GM18502 (cell line): ENCODE measurements at regions not wholly inside any gene's neighbourhood (a gene's known extent, or its start where the extent isn't known, plus 50 kb on each side); places are given as distances from the start of the nearest gene placed in this dataset.

ENCODE experiments used
- ATAC-seq: cut with Tn5 transposase; IDR thresholded peaks from one replicate; pipeline ENCODE4 v1.9.1; 2021; ENCODE audit warnings: mild to moderate bottlenecking; ENCODE audit not compliant: unreplicated experiment, poor library complexity

DNA sequence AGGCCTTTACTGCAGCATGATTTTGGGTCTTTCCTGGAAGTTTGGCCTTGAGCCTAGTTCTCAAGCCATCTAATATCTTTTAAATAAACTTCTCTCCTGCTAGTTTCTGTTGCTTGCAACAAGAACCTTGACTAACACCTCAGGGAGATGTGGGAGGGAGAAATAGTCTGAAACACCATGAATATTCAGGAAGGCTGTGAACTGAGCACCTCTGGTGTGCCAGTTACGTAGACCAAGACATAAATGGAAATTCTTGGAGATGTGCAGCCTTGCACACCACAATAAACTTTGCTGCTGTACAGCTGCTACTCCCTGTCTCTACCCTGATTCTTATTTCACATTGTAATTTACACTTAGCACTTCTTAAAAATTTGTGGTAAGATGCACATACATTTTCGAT is 86.9 kb upstream of the SPATA13 start:
- ATAC-seq = no peak

DNA sequence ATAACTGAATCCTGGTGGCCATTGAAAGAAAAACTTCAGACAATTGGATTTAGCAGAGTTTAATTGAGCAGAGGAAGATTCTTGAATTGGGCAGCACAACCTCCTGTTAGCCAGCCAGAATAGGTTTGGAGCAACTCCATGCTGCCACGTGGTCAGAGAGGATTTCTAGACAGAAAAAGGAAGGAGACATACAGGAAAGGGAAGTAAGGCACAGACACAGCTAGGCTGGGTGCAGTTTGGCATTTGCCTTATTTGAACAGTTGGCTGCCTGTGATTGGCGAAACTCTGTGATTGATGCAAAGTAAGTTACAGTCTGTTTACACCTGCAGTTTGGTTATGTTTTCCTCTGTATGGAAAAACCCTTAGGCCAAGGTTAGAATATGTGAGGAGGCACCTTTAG is 85.8 kb upstream of the SPATA13 start:
- no peak for ATAC-seq

DNA sequence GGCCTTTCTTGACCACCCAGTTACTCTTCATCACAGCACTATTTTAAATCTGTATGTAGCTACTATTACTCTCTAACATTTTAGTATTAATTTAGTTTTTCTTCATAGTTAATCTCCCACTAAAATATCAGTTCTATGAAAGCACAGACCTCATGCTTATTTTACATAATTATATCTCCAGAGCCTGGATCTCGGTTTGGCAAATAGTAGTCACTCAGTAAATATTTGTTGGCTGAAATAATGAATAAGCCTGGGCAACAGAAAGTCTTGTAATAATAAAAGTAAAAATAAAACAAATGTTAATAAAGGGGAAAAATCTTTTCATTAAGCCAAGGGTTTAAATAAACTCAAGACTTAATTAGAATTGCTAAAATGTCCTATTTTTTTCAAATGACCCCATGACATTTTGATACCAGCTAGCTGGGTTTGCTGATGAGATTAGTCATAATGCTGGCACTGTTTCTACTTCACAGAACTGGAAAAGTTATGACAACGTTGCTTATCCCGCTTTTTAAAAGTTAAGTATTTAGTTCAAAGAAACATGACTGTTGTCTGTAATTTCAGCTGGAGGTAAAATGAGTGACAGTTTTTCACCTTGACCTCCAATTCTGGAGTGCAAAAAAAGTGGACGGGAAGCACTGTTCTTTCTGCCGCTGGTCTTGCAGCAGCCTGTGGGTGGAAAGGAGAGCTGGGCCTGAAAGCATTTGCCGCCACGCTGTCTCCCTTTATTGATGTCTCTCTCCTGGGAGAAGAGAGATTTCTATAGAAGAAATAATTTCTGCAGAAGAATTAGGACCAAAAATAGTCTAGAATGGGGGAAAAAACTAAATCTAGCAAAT is 85.2 kb upstream of the SPATA13 start:
- no peak for ATAC-seq

DNA sequence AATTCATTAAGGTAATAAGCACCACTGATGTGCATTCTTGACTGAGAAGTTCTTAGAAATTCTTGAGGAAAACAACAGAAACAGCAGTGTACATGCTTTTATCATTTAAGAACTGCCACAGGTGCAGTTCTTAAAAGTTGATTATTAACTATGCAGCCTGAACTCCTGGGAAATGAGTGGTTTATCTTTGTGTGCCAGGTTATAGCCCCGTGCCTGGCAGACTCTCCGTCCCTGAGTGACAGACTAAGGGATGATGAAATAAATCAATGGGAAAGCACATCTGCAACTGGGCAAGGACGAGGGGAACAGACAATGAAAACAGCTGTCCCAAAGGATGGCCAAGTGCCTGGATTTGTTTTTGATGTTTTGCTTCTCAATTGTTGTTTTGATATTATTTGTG is 84.4 kb upstream of the SPATA13 start:
- ATAC-seq = no peak

DNA sequence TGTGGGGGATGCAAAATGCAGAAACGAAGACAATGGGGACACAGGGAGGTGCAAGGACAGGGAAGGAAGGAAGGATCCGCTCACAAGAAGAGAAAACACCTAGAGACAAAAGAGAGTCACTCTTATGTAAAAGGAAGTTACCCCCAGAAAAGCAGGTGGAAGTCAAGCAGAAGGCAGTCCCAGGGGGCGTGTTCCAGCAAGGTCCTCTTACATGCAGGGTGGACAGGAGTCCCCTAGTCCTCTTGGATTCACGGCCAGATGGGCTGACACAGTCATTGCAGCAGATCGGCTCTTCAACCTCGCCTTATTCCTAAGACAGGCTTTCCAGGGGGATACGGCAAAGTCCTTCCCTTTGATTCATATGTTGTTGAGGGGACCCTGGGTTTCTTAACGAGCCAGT is 83.9 kb upstream of the SPATA13 start:
- ATAC-seq = no peak

DNA sequence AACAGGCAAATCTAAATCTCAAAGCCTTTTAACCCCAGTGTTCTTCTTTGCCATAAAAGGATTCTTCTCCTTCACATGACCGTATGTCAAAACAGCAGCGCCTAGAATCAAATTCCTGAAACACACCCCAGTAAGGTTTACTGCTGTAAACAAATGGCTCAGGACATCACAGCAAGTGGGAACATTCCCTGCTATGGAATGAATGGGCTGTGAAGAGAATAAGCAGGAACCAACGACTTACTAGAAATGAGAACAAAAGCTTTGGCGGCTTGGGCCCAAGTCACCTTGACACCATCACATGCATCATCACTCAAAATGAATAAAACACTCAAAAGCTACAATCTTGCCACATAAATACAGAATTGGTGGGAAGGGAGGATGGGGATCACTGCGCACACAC is 80.4 kb upstream of the SPATA13 start:
- no peak for ATAC-seq

DNA sequence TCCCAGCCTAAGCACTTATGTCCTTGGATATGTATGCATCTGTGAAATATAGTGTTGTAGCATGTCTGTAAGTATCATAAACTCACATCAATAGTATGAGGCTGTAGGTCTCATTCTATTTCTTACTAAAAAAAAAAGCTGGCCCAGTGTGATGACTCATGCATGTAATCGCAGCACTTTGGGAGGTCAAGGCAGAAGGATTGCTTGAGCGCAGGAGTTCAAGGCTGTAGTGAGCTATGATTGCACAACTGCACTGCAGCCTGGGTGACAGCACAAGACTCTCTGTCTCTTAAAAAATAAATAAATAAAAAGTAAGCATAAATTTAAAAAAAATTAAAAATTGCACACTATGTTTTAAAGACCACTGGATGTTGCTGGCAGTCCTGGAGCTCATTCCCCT is 79.1 kb upstream of the SPATA13 start:
- ATAC-seq = no peak

DNA sequence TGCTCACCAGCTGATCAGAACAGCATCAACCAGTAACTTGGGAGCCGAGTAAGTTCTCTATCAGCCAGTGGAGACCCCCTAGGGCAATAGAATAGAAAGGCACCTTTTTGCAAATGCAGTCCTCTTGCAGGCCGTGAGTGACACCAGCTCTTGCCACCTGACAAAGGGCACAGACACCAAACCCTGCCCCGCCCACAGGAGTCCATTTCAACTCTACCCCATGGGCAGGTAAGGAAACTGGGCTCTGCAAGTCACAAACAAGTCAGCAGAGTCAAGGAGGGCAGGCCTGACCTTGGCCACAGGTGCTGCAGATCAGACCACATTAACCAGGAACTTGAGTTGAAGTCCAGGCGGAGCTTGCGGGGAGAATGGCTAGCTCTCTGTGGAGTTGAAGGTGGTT is 77.4 kb upstream of the SPATA13 start:
- ATAC-seq = no peak

DNA sequence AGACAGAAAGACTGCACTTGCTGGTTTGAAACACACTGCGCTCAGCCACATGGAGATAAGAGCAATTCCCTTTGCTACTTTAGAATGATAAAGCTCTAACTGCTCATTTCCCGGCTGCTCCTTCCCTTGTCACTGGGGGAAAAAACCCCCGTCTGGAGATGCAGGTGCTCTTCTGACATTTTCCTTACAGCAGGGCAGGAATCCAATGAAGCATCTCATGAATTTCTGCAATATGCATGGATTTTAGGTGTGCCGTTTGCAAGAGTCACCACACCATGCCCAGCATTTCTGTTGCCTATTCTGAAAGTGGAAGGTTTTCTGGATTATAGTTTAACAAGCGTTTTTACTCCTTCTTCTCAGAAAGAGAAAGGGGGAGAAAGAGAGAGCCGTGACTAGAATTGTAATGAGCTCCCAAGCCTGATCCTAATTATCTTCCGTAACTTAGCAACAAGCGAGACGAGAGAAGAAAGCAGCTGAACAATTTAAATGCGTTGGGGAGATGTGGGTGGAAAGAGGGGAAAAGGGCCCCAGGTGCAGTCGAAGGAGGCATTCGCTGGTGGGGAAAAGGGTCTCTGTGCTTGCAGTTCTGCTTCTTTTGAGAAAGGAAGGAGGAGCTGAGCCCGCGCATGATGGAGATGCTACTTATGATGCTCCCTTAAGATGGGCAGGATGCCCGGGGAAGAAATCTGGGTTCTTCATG is 76.6 kb upstream of the SPATA13 start:
- no peak for ATAC-seq

DNA sequence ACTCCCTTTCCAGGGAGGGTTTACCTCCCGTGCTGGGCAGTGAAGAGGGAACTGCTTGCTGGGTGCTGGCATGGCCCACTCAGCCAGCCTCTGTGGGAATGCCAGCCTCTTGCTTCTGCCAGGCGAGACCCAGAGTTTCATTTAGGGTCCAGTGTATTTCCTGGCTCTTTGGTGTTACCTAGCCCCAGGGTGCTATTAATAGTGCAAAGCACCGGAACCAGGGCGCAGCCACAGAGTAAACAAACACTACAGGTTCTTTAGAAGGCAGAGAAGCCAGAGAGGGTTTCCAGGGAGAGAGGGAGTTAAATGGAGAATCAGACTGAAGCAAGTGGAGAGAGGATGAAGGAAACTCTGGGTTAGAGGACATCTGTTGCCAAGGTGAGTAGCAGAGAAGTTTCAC is 74.9 kb upstream of the SPATA13 start:
- ATAC-seq = no peak

DNA sequence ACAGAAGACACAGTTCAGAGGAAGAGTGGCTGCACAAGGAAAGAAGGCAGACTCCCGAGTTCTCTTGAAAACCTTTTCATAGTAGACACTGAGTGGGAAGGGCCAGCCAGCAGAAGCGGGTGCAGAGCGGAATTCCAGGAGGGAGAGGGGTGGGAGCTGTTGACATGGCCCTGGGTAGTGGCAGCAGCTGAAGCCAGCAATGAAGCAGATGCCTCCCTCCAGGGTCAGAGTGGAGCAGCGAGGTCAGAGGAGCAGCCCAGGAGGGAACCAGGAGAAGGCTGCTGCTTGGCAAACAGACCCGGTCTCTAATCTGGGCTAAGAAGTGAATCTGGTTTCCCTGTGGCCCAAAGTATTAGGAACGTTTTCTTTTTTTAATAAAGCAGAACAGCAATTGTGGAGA is 73.9 kb upstream of the SPATA13 start:
- ATAC-seq = no peak

DNA sequence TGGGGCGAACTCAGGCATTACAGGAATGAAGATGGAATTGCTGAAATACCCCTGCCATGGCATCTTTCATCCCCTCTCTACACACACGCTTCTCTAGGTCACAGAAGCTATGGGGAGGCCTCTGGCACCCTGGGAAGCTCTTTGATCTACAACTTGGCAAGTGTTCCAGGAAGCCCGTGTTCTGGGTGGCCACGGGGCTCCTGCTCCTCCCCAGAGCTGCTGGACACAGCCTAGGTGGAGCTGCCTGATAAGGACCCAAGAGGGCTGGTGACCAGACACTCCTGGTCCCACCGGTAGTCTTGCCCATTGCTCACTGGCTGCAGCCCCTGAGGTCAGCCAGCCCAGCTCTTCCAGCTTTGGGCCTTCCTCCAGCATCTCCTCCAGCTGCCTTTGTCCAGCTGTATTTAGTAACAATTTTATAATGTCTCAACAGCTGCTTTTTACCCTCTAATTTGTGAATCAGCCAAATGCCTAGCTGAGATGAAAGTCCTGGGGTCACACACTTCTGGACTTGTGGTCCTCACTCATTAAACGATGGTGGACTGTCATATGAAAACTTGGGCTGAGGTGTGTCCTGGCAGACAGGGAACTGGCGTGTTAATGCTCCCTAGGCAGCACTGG is 72.8 kb upstream of the SPATA13 start:
- no peak for ATAC-seq

DNA sequence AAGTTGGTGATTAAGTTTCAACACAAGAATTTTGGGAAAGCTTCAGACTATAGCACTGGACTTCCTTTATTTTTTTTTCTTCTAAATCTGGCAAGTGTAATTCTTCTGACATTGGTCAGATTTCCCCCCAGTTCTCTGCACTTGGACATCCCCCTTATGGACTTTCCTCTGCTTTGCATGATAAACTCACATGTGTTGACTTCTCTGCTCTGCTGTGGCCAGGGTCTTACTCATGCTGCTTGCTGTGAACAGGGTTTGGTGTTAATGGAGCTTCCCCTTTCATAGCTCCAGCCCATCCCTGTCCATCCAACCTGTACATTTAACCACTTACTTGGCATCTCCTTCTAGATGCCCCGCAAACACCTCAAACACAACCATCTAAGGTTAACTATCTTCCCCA is 70.5 kb upstream of the SPATA13 start:
- no peak for ATAC-seq

DNA sequence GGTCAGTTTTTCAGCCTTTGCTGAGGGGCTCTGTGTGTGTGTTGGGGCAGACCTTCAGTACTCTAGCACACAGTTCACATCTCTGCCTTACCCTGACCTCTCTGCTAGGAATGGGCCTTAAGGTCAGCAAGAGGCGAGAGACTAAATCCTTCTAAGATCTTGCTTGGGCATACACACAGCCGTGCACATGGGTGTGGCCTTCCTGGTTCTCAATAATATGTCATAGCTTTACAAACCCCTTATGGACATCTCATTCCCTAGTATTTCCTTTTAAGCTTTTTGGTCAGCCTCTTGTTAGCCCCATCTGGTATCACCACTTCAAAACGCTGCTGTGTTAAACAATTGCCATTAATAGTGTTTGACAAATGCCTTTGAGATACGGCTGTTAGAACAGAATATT is 69.4 kb upstream of the SPATA13 start:
- no peak for ATAC-seq

DNA sequence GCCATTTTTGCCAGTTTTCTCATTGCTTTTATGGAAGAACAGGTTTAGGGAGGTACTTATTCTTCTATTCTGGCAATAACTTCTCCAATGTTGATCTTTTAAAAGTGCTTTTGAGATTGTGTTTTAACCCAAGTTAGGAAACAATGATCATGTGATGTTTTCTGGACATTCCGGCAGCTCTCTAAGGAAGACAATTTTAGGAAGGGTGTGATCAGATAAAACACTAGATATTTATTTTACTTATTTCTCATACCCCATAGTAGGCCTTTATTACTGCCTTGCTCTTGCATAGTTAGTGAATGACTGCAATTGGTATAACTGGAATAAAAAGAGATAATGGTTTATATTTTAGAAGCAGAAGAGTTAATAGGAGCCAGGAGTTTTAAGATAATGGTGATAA is 68.4 kb upstream of the SPATA13 start:
- ATAC-seq = no peak

DNA sequence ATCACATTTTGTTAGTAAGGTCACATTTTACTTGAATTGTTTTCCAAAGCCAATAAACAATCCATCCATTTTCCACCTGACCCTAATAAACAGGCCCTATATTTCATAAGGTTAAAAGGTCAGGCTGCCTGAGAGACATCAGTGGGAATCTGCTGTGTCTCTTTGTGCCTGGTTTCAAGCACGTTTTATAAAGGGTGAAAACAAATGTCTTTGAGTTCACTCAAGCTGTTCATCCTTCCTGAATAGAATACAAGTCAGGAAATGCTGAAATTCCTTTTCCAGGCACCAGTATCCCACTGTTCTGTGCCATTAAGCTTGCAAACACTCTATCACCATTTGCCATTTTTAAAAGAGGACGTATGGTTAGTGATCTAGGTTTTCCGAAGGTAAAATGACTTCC is 67.5 kb upstream of the SPATA13 start:
- ATAC-seq = no peak

DNA sequence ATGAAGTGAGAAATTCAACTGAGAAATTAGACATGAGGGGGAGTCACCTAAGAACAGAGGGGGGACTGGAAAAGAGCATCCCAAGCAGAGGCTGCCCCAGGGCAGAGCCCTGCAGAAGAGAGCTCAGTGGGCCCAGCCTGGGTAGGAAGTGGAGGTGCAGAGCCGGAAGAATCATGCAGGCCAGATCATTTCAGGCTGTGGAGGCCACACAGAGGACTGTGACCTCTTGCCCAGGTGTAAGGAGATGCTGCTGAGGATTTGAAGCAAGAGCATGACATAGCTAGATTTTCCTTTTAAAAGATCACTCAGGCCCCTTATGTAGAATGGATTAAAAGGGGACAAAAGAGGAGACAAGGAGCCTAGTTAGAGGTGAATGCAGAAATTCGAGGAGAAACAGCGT is 63.9 kb upstream of the SPATA13 start:
- ATAC-seq = no peak

DNA sequence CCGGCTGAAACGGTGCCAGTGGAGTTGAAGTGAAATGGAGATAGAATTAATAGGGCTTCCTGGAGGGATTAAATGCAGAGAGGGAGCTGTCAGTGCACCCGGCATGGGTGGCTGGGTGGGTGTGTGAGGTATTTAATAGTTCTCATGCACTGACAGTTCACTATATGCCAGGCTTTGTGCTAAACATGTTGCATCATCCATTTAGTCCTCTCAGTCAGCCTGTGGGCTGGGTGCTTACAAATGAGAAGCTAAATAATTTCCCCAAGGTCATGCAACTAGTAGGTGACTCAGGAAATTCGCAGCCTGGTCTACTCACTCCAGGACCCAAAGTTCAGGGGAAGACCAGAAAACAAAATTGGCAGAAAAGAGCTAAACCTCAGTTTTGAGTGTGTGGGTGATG is 63.5 kb upstream of the SPATA13 start:
- ATAC-seq = peak; percentile 63

DNA sequence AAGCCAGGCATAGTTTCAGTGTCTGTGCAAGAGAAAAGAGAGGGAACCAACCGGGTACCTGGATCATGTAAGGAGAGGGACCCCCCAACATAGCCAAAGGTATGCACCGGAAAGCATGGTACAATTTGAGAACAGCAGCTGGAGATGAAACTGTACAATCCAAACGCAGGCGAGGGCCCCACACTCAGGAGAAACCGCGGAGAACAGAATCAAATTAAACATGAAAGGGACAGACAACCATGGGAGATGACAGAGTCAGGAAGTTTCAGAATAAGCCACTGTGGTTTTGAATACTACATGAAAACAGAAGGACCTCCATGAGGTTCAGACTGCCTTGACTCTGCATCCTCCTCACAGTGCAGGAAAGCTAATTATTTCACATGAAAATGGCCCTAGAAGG is 62.9 kb upstream of the SPATA13 start:
- peak; percentile 62 for ATAC-seq

DNA sequence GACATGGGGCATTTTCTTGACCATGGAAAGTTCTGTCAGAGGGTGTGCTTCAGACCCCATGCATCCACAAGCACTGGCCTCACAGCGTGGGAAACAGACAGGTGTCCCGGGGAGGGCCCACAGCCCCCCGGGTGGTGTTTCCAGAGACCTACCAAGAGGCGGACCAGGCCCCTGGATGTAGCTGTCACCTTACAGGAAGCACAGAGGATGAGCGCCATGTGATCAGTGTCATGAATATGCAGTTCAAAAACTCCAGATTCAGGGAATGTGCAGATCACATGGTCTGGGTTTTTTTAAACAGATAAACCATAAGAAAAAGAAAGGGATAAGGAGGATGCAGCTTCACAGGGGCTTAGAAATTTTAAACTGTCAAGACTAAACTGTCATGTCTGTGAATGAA is 61.0 kb upstream of the SPATA13 start:
- ATAC-seq = no peak

DNA sequence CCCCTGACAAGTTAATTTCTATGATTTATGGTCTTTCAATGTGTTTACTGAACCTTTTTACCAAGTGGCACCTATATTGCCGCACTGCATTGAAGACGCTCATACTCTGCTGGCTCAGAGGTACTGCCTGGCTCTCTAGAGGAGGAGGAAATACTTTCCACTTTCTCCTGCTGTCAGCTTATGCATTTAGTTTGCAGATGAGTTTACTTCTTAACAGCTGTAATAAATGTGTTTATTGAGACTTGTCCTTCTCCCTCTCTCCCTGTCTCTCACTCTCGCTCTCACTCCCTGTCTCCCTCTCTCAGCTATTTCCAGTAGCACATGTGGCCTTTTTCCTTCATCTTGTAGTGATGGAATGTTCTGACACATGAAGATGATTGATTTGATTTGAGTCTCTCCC is 60.3 kb upstream of the SPATA13 start:
- ATAC-seq = no peak
